ENCODE measurements at regions not wholly inside any gene's neighbourhood (a gene's known extent, or its start where the extent isn't known, plus 50 kb on each side); places are given as distances from the start of the nearest gene placed in this dataset.
"Not testable (repeated sequence)": the region's sequence is repeated elsewhere in the genome, so short reads cannot be mapped to it uniquely, and the experiment has no call there.

GRCh38 chr6:67450641-67451040, 1184.4 kb upstream of the ADGRB3 start:
- ATAC-seq (ENCODE audit: low read depth): no peak

DNA sequence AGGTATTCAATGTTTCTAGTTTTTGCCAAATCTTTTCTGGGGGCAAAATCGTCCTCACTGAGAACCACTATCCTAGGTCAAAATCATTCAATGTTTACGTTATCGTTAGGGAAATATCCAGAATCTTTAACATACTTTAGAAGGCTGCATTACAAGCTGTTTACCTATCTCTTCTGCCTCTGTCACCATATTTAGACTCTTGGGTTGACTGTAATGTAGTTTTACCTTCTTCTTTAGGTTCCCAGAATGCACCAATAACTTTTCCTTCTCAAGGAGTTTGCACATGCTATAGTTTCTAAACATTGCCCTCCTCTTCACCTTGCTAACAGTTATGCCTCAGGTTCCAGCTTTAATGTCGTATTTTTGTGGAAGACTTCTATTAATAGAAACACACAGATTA, 1185.5 kb upstream of the ADGRB3 start:
- no peaks in the 10 kb centered on the region for H3K4me1 Mint-ChIP-seq
- no peak overlapping the region for H3K27ac Mint-ChIP-seq
- H3K27me3 Mint-ChIP-seq: no peaks in the 10 kb centered on the region
- no peaks in the 10 kb centered on the region for H3K36me3 Mint-ChIP-seq
- no peak for ATAC-seq (ENCODE audit: low read depth)
- POLR2A ChIA-PET: no interaction called here
- DNase-seq: no peak
- no peak overlapping the region for H3K4me3 Mint-ChIP-seq
- H3K9me3 Mint-ChIP-seq: no peaks in the 10 kb centered on the region

More at GRCh38 chr6:67450641-67451040, 1184.4 kb upstream of the ADGRB3 start:
- no peak overlapping the region for H3K27ac Mint-ChIP-seq
- H3K27me3 Mint-ChIP-seq: no peaks in the 10 kb centered on the region
- no peaks in the 10 kb centered on the region for H3K9me3 Mint-ChIP-seq
- H3K4me1 Mint-ChIP-seq: no peaks in the 10 kb centered on the region
- no peak for DNase-seq
- H3K4me3 Mint-ChIP-seq: no peak overlapping the region
- no peaks in the 10 kb centered on the region for H3K36me3 Mint-ChIP-seq
- POLR2A ChIA-PET: no interaction called here

GRCh38 chr6:67433124-67433523, 1202.0 kb upstream of the ADGRB3 start:
- ATAC-seq (ENCODE audit: low read depth) (no peak), DNase-seq (no peak)
- no peak overlapping the region for H3K4me3 Mint-ChIP-seq

DNA sequence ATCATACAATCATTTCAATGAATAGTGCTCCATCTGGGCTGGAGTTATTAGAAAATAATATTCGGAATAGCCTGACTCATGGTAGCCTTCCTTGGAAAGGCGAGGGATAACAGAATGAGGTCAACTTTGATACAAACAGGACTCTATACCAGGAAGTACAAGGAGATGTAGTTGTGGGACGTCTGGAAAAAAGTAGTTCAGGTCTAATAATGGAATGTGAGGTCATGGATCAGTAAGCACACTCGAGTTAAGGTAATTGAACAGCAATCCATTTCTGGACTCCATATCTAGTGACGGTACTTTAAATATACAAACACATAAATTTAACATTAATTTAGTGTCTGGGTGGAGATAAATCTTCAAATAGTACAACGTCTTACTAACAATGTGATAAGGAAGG, 1204.0 kb upstream of the ADGRB3 start:
- DNase-seq (no peak), ATAC-seq (ENCODE audit: low read depth) (no peak)
- H3K27me3 Mint-ChIP-seq: no peaks in the 10 kb centered on the region
- H3K9me3 Mint-ChIP-seq: peaks cover 5% of the 10 kb centered on the region
- H3K4me1 Mint-ChIP-seq: no peaks in the 10 kb centered on the region
- no peak overlapping the region for H3K4me3 Mint-ChIP-seq
- H3K27ac Mint-ChIP-seq: no peak overlapping the region
- H3K36me3 Mint-ChIP-seq: no peaks in the 10 kb centered on the region
- POLR2A ChIA-PET: no interaction called here

More at GRCh38 chr6:67433124-67433523, 1202.0 kb upstream of the ADGRB3 start:
- Mint-ChIP-seq H3K9me3 (peaks cover 1% of the 10 kb centered on the region), H3K27ac (no peak overlapping the region), H3K36me3 (no peaks in the 10 kb centered on the region), H3K4me1 (no peaks in the 10 kb centered on the region), H3K27me3 (no peaks in the 10 kb centered on the region)
- POLR2A ChIA-PET: no interaction called here

- H3K9me3 Mint-ChIP-seq: peaks cover 13% of the 10 kb centered on the region
- H3K4me3 Mint-ChIP-seq; H3K36me3 Mint-ChIP-seq; DNase-seq; POLR2A ChIA-PET; H3K4me1 Mint-ChIP-seq; H3K27ac Mint-ChIP-seq; H3K27me3 Mint-ChIP-seq; ATAC-seq (ENCODE audit: low read depth): not testable (repeated sequence)
These were observed 1208.4 kb upstream of the ADGRB3 start for GRCh38 chr6:67426686-67427085.

- peaks cover 2% of the 10 kb centered on the region for H3K9me3 Mint-ChIP-seq
These were observed 1223.0 kb upstream of the ADGRB3 start for GRCh38 chr6:67412035-67412434.

DNA sequence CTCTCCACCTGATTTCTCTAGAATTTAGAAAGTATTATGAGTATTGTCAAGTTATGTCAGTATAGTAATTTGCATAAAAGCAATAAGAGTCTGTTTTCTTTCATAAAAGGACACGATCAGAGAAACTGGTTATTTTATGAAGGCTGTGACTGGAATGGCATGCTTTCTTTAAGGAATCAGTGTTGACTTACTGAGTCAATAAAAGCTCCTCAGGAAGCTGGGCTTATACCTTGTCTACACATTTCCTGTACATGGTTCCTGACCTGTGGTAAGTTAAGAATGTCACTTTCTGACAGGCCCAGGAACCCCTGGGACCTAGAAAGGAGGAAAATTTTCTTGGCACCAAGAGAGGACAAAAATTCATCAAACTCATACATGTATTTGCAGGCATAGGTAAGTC, 1224.0 kb upstream of the ADGRB3 start:
- Mint-ChIP-seq H3K4me1 (no peaks in the 10 kb centered on the region), H3K36me3 (no peaks in the 10 kb centered on the region), H3K27me3 (no peaks in the 10 kb centered on the region), H3K27ac (no peak overlapping the region), H3K4me3 (no peak overlapping the region), H3K9me3 (peaks cover 3% of the 10 kb centered on the region)
- DNase-seq (no peak), ATAC-seq (ENCODE audit: low read depth) (no peak)
- POLR2A ChIA-PET: no interaction called here

More at GRCh38 chr6:67412035-67412434, 1223.0 kb upstream of the ADGRB3 start:
- H3K27me3 Mint-ChIP-seq: no peaks in the 10 kb centered on the region
- no peaks in the 10 kb centered on the region for H3K36me3 Mint-ChIP-seq
- no peak overlapping the region for H3K4me3 Mint-ChIP-seq
- no peak for ATAC-seq (ENCODE audit: low read depth)
- DNase-seq: no peak
- no peak overlapping the region for H3K27ac Mint-ChIP-seq
- H3K4me1 Mint-ChIP-seq: no peaks in the 10 kb centered on the region
- POLR2A ChIA-PET: no interaction called here

DNA sequence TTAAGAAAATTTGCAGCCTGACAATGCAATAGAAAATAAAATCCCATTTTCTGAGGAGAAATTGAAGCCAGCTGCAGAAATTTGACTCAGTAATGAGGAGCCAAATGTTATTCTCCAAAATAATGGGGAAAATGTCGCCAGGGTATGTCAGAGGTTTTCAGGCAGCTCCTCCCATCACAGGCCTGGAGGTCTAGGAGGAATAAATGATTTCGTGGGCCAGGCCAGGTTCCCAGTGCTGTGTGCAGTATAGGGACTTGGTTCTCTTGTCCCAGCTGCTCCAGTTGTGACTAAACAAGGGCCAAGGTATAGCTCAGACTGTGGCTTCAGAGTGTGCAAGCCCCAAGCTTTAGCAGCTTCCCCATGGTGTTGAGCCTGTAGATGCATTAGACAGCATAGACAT, 1240.8 kb upstream of the ADGRB3 start:
- Mint-ChIP-seq H3K27me3 (no peaks in the 10 kb centered on the region), H3K9me3 (peaks cover 4% of the 10 kb centered on the region), H3K4me3 (no peak overlapping the region), H3K36me3 (no peaks in the 10 kb centered on the region), H3K27ac (no peak overlapping the region), H3K4me1 (no peaks in the 10 kb centered on the region)
- DNase-seq (no peak), ATAC-seq (ENCODE audit: low read depth) (no peak)
- POLR2A ChIA-PET: no interaction called here

DNA sequence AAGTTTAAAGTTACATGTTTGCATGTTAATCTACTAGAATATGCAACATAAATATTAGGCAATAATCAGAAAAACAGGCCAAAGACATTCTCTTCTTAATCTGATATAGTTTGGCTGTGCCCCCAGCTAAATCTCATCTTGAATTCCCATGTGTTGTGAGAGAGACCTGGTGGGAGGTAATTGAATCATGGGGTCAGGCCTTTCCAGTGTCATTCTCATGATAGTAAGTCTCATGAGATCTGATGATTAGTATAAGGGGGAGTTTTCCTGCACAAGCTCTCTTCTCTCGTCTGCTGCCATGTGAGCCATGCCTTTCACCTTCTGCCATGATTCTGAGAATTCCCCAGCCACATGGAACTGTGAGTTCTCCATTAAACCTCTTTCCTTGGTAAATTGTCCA, 1241.7 kb upstream of the ADGRB3 start:
- Mint-ChIP-seq H3K9me3 (peaks cover 3% of the 10 kb centered on the region), H3K36me3 (no peaks in the 10 kb centered on the region), H3K4me3 (no peak overlapping the region), H3K27ac (no peak overlapping the region), H3K4me1 (no peaks in the 10 kb centered on the region), H3K27me3 (no peaks in the 10 kb centered on the region)
- ATAC-seq (ENCODE audit: low read depth) (no peak), DNase-seq (no peak)
- POLR2A ChIA-PET: no interaction called here

GRCh38 chr6:67391955-67392354, 1243.1 kb upstream of the ADGRB3 start:
- Mint-ChIP-seq H3K4me1 (no peaks in the 10 kb centered on the region), H3K36me3 (no peaks in the 10 kb centered on the region), H3K4me3 (no peak overlapping the region), H3K27me3 (no peaks in the 10 kb centered on the region), H3K27ac (no peak overlapping the region), H3K9me3 (peaks cover 3% of the 10 kb centered on the region)
- POLR2A ChIA-PET: no interaction called here
- DNase-seq (no peak), ATAC-seq (ENCODE audit: low read depth) (no peak)

- no peak overlapping the region for H3K27ac Mint-ChIP-seq
- POLR2A ChIA-PET: no interaction called here
- no peaks in the 10 kb centered on the region for H3K36me3 Mint-ChIP-seq
- ATAC-seq (ENCODE audit: low read depth) (no peak), DNase-seq (no peak)
- no peaks in the 10 kb centered on the region for H3K27me3 Mint-ChIP-seq
- H3K9me3 Mint-ChIP-seq: peaks cover 4% of the 10 kb centered on the region
- H3K4me1 Mint-ChIP-seq: no peaks in the 10 kb centered on the region
- no peak overlapping the region for H3K4me3 Mint-ChIP-seq
These were observed 1265.4 kb upstream of the ADGRB3 start for GRCh38 chr6:67369679-67370078.

DNA sequence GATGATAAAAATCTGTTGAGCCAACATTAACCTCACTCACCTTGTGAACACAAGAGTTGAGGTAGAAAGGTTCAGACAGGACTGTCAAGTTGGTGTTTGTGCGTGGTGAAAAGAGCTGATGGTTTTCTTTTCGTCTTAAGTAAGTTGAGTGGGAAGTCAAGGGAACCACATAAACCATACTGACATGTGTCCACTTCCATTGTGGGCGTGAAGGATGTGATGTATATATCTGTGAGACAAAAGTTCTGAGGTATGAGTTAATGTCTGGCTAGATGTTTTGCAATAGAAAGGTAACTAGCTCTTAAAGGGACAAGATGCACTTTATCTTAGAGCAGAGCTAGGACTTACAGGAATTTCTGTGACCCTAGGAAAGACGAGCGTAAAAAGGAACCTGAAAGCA, 1272.1 kb upstream of the ADGRB3 start:
- DNase-seq (no peak), ATAC-seq (ENCODE audit: low read depth) (no peak)
- POLR2A ChIA-PET: no interaction called here
- Mint-ChIP-seq H3K36me3 (no peaks in the 10 kb centered on the region), H3K27me3 (no peaks in the 10 kb centered on the region), H3K9me3 (peaks cover 1% of the 10 kb centered on the region), H3K4me1 (no peaks in the 10 kb centered on the region), H3K27ac (no peak overlapping the region), H3K4me3 (no peak overlapping the region)

- H3K27me3 Mint-ChIP-seq: no peaks in the 10 kb centered on the region
- no peak for DNase-seq
- no peak overlapping the region for H3K27ac Mint-ChIP-seq
- POLR2A ChIA-PET: no interaction called here
- no peaks in the 10 kb centered on the region for H3K9me3 Mint-ChIP-seq
- no peaks in the 10 kb centered on the region for H3K4me1 Mint-ChIP-seq
- no peak overlapping the region for H3K4me3 Mint-ChIP-seq
- ATAC-seq (ENCODE audit: low read depth): no peak
- H3K36me3 Mint-ChIP-seq: no peaks in the 10 kb centered on the region
These were observed 1273.8 kb upstream of the ADGRB3 start for GRCh38 chr6:67361264-67361663.

DNA sequence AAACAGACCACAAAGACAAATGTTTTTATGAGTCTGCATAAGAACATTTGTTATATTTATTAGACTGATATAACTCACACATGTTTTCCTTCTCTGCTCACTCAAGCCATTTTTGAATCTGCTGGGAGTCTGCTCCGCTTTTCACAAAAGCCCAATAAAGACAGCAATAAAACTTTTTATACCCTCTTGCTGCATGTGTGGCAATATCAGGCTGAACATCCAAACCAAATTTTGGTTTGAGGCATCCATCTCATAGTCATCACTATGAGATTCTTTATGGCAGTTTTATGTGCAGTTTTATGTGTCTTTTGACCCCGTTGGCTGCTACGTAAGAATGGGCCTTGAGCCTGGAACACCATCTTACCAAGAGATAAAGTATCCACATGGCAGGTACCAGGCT, 1276.8 kb upstream of the ADGRB3 start:
- DNase-seq (no peak), ATAC-seq (ENCODE audit: low read depth) (no peak)
- Mint-ChIP-seq H3K9me3 (no peaks in the 10 kb centered on the region), H3K36me3 (no peaks in the 10 kb centered on the region), H3K4me3 (no peak overlapping the region), H3K27me3 (no peaks in the 10 kb centered on the region), H3K27ac (no peak overlapping the region), H3K4me1 (no peaks in the 10 kb centered on the region)
- POLR2A ChIA-PET: no interaction called here

DNA sequence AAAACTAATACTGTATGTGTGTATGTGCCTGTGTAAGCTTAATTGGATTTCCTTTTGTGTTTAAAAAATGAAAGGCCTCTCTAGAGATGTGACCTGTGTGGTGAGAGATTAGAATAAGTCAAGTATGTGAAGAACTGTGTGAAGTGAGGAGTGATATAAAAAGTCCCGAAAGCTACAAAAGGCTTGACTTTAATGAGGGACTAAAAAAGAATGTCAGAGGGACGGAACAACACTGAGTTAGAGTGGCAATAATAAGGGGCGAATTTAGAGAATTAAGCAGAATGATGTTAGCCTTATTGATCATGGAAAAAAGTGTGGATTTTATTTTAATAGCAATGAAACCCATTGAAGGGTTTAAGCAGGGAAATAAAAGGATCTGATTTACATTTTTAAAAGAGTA, 1281.2 kb upstream of the ADGRB3 start:
- Mint-ChIP-seq H3K36me3 (no peaks in the 10 kb centered on the region), H3K27ac (no peak overlapping the region)
- POLR2A ChIA-PET: no interaction called here

More for the DNA sequence above, 1281.2 kb upstream of the ADGRB3 start:
- DNase-seq (no peak), ATAC-seq (ENCODE audit: low read depth) (no peak)
- H3K9me3 Mint-ChIP-seq: no peaks in the 10 kb centered on the region
- no peaks in the 10 kb centered on the region for H3K4me1 Mint-ChIP-seq
- no peaks in the 10 kb centered on the region for H3K27me3 Mint-ChIP-seq
- H3K4me3 Mint-ChIP-seq: no peak overlapping the region
